Testis (tissue), 2 donors: ENCODE measurements at regions not wholly inside any gene's neighbourhood (a gene's known extent, or its start where the extent isn't known, plus 50 kb on each side); places are given as distances from the start of the nearest gene placed in this dataset.

Source experiments
- DNase-seq: peaks from one replicate; pipeline ENCODE4 v3.0.0-alpha.2; 2019
- H3K27ac ChIP-seq, 2 donors: fragments of 200-600 bp; sonication (generic); one replicate each; pipeline ENCODE4 v1.5.1; 2019
- H3K27me3 ChIP-seq: fragments of 200-600 bp; sonication (generic); one replicate; pipeline ENCODE4 v1.5.1; 2019
- H3K36me3 ChIP-seq: fragments of 200-600 bp; sonication (generic); one replicate; pipeline ENCODE4 v1.5.1; 2017; ENCODE audit warnings: low read depth; ENCODE audit errors: missing control alignments
- H3K4me1 ChIP-seq: fragments of 200-600 bp; sonication (generic); one replicate; pipeline ENCODE4 v1.5.1; 2019
- H3K4me3 ChIP-seq, 2 donors: fragments of 200-600 bp; sonication (generic); one replicate each; pipeline ENCODE4 v1.5.1; 2017 to 2019
- H3K9me3 ChIP-seq: fragments of 200-600 bp; sonication (generic); one replicate; pipeline ENCODE4 v1.5.1; 2017
- POLR2A ChIP-seq: fragments of 450-650 bp; IDR thresholded peaks from one replicate; pipeline ENCODE4 v1.6.1; 2017; ENCODE audit warnings: antibody characterized with exemption, mild to moderate bottlenecking, moderate library complexity
- WGBS, 2 donors: methylation state at CpG; one replicate each; pipeline ENCODE4 v1.1.5; 2018; 5-methylcytosine and 5-hydroxymethylcytosine counted together
- intact Hi-C: fragments of 100-400 bp; cut with DNase I; formaldehyde crosslinking; loops from one replicate; pipeline ENCODE4 v1.15.1; 2023; ENCODE audit warnings: low total_unique reads
- TF ChIP-seq, protein P1 (sequence below), 3 experiments: fragments of 450-650 bp in 2 of 3; fragments of 200-600 bp in 1 of 3; sonication (generic) in 1 of 3; IDR thresholded peaks; one replicate each; pipeline ENCODE4 v1.5.1; 2016 to 2019; ENCODE audit warnings: antibody characterized with exemption in 3 of 3, mild to moderate bottlenecking in 2 of 3, moderate library complexity in 1 of 3

- Histone ChIP-seq H3K36me3 (no peaks in the 10 kb centered on the region), H3K4me1 (no peaks in the 10 kb centered on the region), H3K27me3 (no peaks in the 10 kb centered on the region), H3K9me3 (no peaks in the 10 kb centered on the region), H3K27ac (no peak overlapping the region), H3K4me3 (no peak overlapping the region)
- 90 to 98% methylated on average over 3 of the region's 3 CpGs for WGBS, 2 donors
- no peak for DNase-seq
- intact Hi-C loops = no loop called here
- no peak for TF ChIP-seq POLR2A
- TF ChIP-seq, protein P1, sequence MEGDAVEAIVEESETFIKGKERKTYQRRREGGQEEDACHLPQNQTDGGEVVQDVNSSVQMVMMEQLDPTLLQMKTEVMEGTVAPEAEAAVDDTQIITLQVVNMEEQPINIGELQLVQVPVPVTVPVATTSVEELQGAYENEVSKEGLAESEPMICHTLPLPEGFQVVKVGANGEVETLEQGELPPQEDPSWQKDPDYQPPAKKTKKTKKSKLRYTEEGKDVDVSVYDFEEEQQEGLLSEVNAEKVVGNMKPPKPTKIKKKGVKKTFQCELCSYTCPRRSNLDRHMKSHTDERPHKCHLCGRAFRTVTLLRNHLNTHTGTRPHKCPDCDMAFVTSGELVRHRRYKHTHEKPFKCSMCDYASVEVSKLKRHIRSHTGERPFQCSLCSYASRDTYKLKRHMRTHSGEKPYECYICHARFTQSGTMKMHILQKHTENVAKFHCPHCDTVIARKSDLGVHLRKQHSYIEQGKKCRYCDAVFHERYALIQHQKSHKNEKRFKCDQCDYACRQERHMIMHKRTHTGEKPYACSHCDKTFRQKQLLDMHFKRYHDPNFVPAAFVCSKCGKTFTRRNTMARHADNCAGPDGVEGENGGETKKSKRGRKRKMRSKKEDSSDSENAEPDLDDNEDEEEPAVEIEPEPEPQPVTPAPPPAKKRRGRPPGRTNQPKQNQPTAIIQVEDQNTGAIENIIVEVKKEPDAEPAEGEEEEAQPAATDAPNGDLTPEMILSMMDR (IDR thresholded peaks at IDR 0.05) = no peak
These were observed 263.4 kb upstream of the SLC30A5 start for GRCh38 chr5:68830377-68830898.

DNA sequence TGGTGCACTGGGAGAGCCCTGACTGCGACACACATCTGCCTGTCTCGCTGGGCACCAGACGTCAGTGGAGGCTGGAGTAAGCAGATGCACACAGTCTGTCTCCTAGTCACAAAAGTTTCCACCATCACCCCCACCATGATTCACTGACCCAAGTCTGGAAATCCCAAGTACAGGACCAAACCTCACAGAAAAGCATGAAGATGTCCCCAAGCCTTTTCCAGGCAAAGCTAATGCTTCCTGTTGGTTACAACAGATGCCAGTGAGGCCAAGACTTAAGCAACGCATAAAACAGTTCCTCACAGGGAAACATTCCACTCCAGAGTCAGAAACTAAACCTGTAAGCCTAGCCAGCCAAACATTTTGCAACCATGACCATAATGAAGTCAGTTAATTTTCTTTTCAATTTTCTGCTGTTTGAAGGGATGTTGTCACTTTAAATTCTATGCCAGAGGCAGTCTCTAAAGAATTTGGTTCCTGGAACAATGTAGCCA is 259.3 kb upstream of the SLC30A5 start:
- no peak overlapping the region for H3K4me3 ChIP-seq
- no peak for DNase-seq
- no peaks in the 10 kb centered on the region for H3K27me3 ChIP-seq
- WGBS, 2 donors = 76 to 84% methylated on average over 4 of the region's 4 CpGs
- TF ChIP-seq, protein P1 (IDR thresholded peaks at IDR 0.05) = no peak
- no peak for TF ChIP-seq POLR2A
- H3K4me1 ChIP-seq = no peaks in the 10 kb centered on the region
- no peaks in the 10 kb centered on the region for H3K36me3 ChIP-seq
- H3K27ac ChIP-seq = no peak overlapping the region
- intact Hi-C loops = no loop called here
- H3K9me3 ChIP-seq = no peaks in the 10 kb centered on the region

- no peak for TF ChIP-seq POLR2A
- TF ChIP-seq, protein P1 (IDR thresholded peaks at IDR 0.05) = no peak
- intact Hi-C loops = no loop called here
- H3K9me3 ChIP-seq = no peaks in the 10 kb centered on the region
- H3K36me3 ChIP-seq = no peaks in the 10 kb centered on the region
- peaks cover under 1% of the 10 kb centered on the region for H3K4me1 ChIP-seq
- no peak for DNase-seq
- H3K4me3 ChIP-seq = no peak overlapping the region
- 88 to 89% methylated on average over 2 to 3 of the region's 3 CpGs for WGBS, 2 donors
- no peak overlapping the region for H3K27ac ChIP-seq
- no peaks in the 10 kb centered on the region for H3K27me3 ChIP-seq
These were observed 255.6 kb upstream of the SLC30A5 start for GRCh38 chr5:68838157-68838718.

DNA sequence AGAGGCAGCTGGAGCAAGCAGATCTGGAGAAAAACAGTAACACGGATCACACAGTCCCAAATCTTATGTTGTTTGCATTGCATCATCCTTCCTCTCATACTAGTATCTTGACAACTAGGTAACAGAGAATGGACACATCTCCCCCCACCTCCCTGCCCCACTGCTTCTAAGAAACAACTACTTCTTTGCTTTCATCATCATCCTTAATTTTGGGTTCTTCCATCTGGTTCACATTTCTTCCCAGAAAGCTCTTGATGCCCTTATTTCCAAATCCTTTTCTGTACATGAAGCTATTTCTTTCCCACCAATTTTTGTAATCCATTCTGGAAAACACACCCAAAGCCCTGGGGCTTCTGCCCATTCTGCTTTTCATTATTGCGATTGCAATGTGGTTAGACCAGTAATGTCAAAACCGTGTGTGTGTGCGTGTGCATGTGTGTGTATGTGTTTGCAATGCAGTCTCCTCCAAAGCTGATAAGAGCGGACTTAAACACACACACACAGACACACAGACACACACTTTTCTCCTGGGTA is 254.7 kb upstream of the SLC30A5 start:
- 85 to 93% methylated on average over 5 of the region's 5 CpGs for WGBS, 2 donors
- Histone ChIP-seq H3K36me3 (no peaks in the 10 kb centered on the region), H3K27ac (no peak overlapping the region), H3K4me1 (peaks cover 4% of the 10 kb centered on the region), H3K4me3 (no peak overlapping the region), H3K9me3 (no peaks in the 10 kb centered on the region), H3K27me3 (no peaks in the 10 kb centered on the region)
- intact Hi-C loops = no loop called here
- DNase-seq = no peak
- TF ChIP-seq POLR2A = no peak
- TF ChIP-seq, protein P1 (IDR thresholded peaks at IDR 0.05) = no peak
